OCI-LY3 (cell line): ENCODE measurements at regions not wholly inside any gene's neighbourhood (a gene's known extent, or its start where the extent isn't known, plus 50 kb on each side); places are given as distances from the start of the nearest gene placed in this dataset.

Source experiments
- H2AFZ ChIP-seq: fragments of 200-600, 300-600 bp; shearing (Covaris generic); 2 replicates; pipeline ENCODE4 v1.6.0; 2014; ENCODE audit warnings: antibody characterized with exemption, low read depth, low read length
- H3K27ac ChIP-seq: fragments of 200-600, 300-600 bp; sonication (generic); 2 replicates; pipeline ENCODE4 v1.5.1; 2014; ENCODE audit warnings: mild to moderate bottlenecking, low read length, moderate library complexity, mixed read lengths
- H3K27me3 ChIP-seq: fragments of 200-600, 300-600 bp; sonication (generic); 2 replicates; pipeline ENCODE4 v1.6.1; 2014; ENCODE audit warnings: low read depth, low read length, mixed read lengths
- H3K36me3 ChIP-seq: fragments of 200-600, 300-600 bp; sonication (generic); replicated peaks from 2 replicates; pipeline ENCODE3; 2014; ENCODE audit warnings: low read depth, low read length, mixed read lengths
- H3K4me1 ChIP-seq: fragments of 300-600, 200-600 bp; sonication (generic); 2 replicates; pipeline ENCODE4 v1.6.1; 2014; ENCODE audit warnings: low read length, mixed read lengths
- H3K4me2 ChIP-seq: fragments of 200-600, 300-600 bp; sonication (generic); 2 replicates; pipeline ENCODE4 v1.6.1; 2014; ENCODE audit warnings: low read length, mixed read lengths
- H3K4me3 ChIP-seq: fragments of 300-600, 200-600 bp; sonication (generic); 2 replicates; pipeline ENCODE4 v1.5.1; 2014; ENCODE audit warnings: antibody characterized with exemption, mild to moderate bottlenecking, low read length, moderate library complexity
- H3K79me2 ChIP-seq: fragments of 300-600, 200-600 bp; shearing (Covaris generic); 2 replicates; pipeline ENCODE4 v1.6.1; 2014; ENCODE audit warnings: mild to moderate bottlenecking, low read length, mixed read lengths
- H3K9ac ChIP-seq: fragments of 300-600, 200-600 bp; shearing (Covaris generic); 2 replicates; pipeline ENCODE4 v1.6.0; 2014; ENCODE audit warnings: mild to moderate bottlenecking, low read length, moderate library complexity
- H3K9me3 ChIP-seq: fragments of 200-600, 300-600 bp; shearing (Covaris generic); 2 replicates; pipeline ENCODE4 v1.6.1; 2014; ENCODE audit warnings: low read length, mixed read lengths; ENCODE audit not compliant: insufficient read depth
- H4K20me1 ChIP-seq: fragments of 200-600, 300-600 bp; sonication (generic); 2 replicates; pipeline ENCODE4 v1.6.1; 2016; ENCODE audit warnings: low read length, mixed read lengths; ENCODE audit not compliant: insufficient read depth
- CTCF ChIP-seq: fragments of 200-600, 300-600 bp; sonication (generic); IDR thresholded peaks from 2 replicates; pipeline ENCODE4 v1.5.1; 2014; ENCODE audit warnings: antibody characterized with exemption, low read length, low read depth
- EZH2phosphoT487 ChIP-seq: fragments of 200-600 bp; shearing (Covaris generic); IDR thresholded peaks from 2 replicates; pipeline ENCODE4 v1.6.1; 2018; ENCODE audit warnings: antibody characterized with exemption, mixed run types, low read depth

- Histone ChIP-seq H3K79me2 (no peaks in the 10 kb centered on the region), H3K9ac (no peak overlapping the region), H3K4me3 (no peak overlapping the region), H3K4me1 (no peaks in the 10 kb centered on the region), H4K20me1 (no peaks in the 10 kb centered on the region), H3K27me3 (peaks cover 27% of the 10 kb centered on the region), H3K36me3 (no peaks in the 10 kb centered on the region), H3K9me3 (no peaks in the 10 kb centered on the region), H3K4me2 (no peak overlapping the region), H2AFZ (no peak overlapping the region), H3K27ac (no peak overlapping the region)
- no peak for TF ChIP-seq EZH2phosphoT487
- TF ChIP-seq CTCF: no peak
Observed at GRCh38 chr7:155947051-155947450, 134.8 kb upstream of the SHH start.

GRCh38 chr7:155945670-155946325, 133.5 kb upstream of the SHH start:
- H3K9ac ChIP-seq: no peak overlapping the region
- no peak overlapping the region for H2AFZ ChIP-seq
- no peaks in the 10 kb centered on the region for H4K20me1 ChIP-seq
- H3K9me3 ChIP-seq: no peaks in the 10 kb centered on the region
- no peaks in the 10 kb centered on the region for H3K4me1 ChIP-seq
- peaks cover 23% of the 10 kb centered on the region for H3K27me3 ChIP-seq
- H3K79me2 ChIP-seq: no peaks in the 10 kb centered on the region
- H3K36me3 ChIP-seq: no peaks in the 10 kb centered on the region
- H3K4me3 ChIP-seq: no peak overlapping the region
- TF ChIP-seq EZH2phosphoT487: no peak
- TF ChIP-seq CTCF: no peak
- no peak overlapping the region for H3K27ac ChIP-seq
- no peak overlapping the region for H3K4me2 ChIP-seq

- Histone ChIP-seq H3K4me1 (no peaks in the 10 kb centered on the region), H3K4me3 (no peak overlapping the region), H3K36me3 (no peaks in the 10 kb centered on the region), H3K79me2 (no peaks in the 10 kb centered on the region), H2AFZ (no peak overlapping the region), H4K20me1 (no peaks in the 10 kb centered on the region), H3K27ac (no peak overlapping the region), H3K4me2 (no peak overlapping the region), H3K27me3 (peaks cover 20% of the 10 kb centered on the region), H3K9me3 (no peaks in the 10 kb centered on the region), H3K9ac (no peak overlapping the region)
- TF ChIP-seq EZH2phosphoT487 (no peak), CTCF (no peak)
Observed at GRCh38 chr7:155944901-155945300, 132.6 kb upstream of the SHH start.

- Histone ChIP-seq H3K27ac (no peak overlapping the region), H3K4me3 (no peak overlapping the region)
Observed at GRCh38 chr7:155943251-155943899, 131.1 kb upstream of the SHH start.

More at GRCh38 chr7:155943251-155943899, 131.1 kb upstream of the SHH start:
- Histone ChIP-seq H4K20me1 (no peaks in the 10 kb centered on the region), H3K9me3 (no peaks in the 10 kb centered on the region), H3K27me3 (peaks cover 18% of the 10 kb centered on the region), H3K4me2 (no peak overlapping the region), H3K9ac (no peak overlapping the region), H3K4me1 (no peaks in the 10 kb centered on the region), H3K79me2 (no peaks in the 10 kb centered on the region), H3K36me3 (no peaks in the 10 kb centered on the region), H2AFZ (no peak overlapping the region)
- TF ChIP-seq CTCF (no peak), EZH2phosphoT487 (no peak)
